ENCODE measurements at regions not wholly inside any gene's neighbourhood (a gene's known extent, or its start where the extent isn't known, plus 50 kb on each side); places are given as distances from the start of the nearest gene placed in this dataset.
A peak's percentile ranks its signal among the peaks of the same experiment; 100 is the strongest.
"Not testable (repeated sequence)": the region's sequence is repeated elsewhere in the genome, so short reads cannot be mapped to it uniquely, and the experiment has no call there.

- DNase-seq (ENCODE audit: low read depth) = not testable (repeated sequence)
Measured at GRCh38 chr1:206256935-206257334, 53.6 kb downstream of the SRGAP2 start.

GRCh38 chr1:206261473-206261872 lies 58.1 kb downstream of the SRGAP2 start:
- DNase-seq (ENCODE audit: low read depth) = not testable (repeated sequence)

DNA sequence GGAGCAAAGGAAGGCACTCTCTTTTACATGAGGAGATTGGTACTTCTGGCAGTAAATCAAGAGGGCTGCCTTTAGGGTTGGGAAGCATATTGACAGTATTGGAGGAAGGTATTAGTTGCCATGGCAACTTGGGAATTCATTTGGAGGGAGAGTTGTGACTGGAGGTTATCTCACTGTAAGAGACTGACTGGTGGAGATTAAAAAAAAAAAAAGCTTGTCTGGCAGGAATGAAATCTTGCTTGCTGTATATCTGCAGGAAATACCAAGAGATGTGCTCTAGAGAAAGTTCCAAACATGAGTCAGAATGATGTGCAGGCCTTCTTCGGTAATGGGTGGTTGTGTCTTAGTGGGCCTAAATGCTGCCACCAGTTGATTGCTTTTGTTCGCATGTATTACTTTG lies 59.1 kb downstream of the SRGAP2 start:
- DNase-seq (ENCODE audit: low read depth) = not testable (repeated sequence)

DNA sequence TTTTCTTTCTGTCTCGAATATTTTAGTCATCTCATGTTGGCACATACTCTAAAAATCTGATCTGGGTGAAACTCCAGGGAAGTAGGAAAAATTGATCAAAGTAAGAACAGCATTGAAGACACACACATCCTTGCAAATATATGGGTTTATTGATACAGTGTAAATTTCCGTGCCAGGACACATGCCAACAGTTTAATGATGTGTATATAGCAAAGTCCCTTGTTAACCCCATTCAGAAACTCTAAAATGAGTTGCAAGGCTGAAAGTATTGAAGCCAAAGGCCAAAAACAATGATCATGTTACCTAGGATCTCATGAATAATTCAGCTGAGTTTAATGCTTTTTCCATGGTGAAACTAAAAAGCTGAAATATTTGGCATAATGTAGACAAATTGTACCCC lies 61.6 kb downstream of the SRGAP2 start:
- DNase-seq (ENCODE audit: low read depth) = not testable (repeated sequence)

DNA sequence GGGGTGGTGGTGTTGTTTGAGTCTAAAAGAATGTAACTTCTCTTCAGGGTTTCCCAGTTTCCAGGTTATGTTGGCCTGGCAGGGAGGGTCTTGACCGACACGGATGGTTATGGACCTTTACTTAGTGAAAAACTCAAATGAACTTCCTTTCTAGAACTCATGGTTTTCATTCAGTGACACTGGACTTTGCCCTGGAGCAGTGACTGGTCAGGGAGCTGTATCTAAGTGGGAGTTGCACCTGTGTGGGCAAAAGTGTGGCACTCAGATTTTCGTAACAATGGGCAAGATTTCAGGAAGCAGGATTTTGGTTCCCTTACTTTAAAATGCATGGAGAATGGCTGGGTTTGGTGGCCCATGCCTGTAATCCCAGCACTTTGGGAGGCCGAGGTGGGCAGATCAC lies 67.8 kb downstream of the SRGAP2 start:
- not testable (repeated sequence) for DNase-seq (ENCODE audit: low read depth)

GRCh38 chr1:206273104-206273503 lies 69.8 kb downstream of the SRGAP2 start:
- not testable (repeated sequence) for DNase-seq (ENCODE audit: low read depth)

DNA sequence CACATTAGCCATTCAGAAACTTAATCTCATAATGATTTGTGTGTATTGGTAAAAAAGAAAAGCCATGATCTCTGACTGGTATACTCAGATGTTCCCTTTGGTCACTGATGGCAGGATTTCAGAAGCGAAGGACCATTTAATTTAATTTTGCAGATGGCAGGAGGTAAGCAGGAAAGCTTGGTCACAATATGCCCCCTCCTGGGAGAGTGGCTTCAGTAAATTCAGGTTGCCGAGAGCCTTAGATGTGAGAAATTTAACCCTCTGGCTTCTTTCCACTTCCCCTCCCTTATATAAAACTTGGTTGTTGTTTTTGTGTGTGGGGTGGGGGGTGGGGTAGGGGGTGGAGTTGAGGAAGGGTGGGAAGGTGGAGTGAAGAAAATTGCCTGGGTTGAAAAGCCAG lies 72.8 kb downstream of the SRGAP2 start:
- not testable (repeated sequence) for DNase-seq (ENCODE audit: low read depth)

- not testable (repeated sequence) for DNase-seq (ENCODE audit: low read depth)
Measured at GRCh38 chr1:206278683-206279082, 75.3 kb downstream of the SRGAP2 start.

DNA sequence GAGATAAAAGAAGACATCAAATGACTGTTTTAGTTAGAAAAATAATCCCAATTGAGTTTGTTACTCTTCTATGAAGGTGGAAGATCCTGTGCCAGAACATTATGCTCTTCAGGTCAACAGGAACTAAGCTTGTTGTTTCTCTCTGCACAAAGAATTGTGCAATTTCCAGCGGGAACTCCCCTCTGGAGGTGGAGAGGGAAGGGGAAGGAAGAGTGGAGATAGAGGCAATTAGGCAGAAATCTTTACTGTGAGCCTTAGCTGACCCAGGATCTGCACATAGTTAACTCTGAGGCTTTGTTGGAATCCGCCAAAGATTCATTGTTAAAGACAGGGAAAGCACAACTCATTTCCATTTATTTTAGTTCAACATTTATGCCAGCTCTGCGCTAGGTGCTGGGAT lies 77.3 kb downstream of the SRGAP2 start:
- not testable (repeated sequence) for DNase-seq (ENCODE audit: low read depth)

- not testable (repeated sequence) for DNase-seq (ENCODE audit: low read depth)
Measured at GRCh38 chr1:206281912-206282654, 78.7 kb downstream of the SRGAP2 start.

DNA sequence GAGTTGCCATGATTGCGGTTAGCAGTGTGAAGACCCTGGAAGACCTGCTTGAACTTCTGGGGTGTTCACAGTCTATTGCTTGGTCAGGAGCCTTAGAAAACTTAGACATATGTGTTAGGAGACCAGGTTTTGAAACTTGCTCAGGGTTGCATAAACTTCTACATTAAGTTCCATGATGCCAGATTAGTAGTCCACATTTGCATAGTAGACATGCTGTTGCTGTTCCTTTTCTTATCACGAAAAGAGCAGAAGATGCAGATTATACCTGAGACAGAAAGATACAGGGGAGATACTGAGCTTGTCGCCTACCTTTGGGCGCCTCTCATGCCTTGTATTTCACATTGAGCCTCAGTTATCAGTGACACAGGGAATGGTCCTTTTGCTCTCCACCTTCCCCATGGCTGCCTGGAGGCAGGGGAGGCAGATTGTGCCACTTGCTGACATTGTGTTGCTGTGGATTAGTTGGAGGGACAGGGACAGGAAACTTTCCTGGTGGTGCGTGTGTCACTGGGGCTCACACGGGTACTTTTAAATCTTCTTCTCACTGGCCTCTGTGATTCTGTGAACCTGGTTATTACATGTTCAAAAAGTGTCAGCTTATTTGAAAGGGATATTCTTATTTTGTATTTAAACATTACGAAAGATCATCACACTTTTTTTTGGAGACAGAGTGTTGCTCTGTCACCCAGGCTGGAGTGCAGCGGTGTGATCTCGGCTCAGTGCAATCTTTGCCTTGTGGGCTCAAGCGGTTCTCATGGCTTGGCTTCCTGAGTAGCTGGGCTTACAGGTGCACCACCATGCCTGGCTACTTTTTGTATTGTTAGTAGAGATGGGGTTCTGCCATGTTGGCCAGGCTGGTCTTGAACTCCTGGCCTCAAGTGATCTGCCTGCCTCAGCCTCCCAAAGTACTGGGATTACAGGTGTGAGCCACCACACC lies 82.0 kb downstream of the SRGAP2 start:
- not testable (repeated sequence) for DNase-seq (ENCODE audit: low read depth)

- DNase-seq (ENCODE audit: low read depth) = not testable (repeated sequence)
Measured at GRCh38 chr1:206287759-206288158, 84.4 kb downstream of the SRGAP2 start.

- DNase-seq (ENCODE audit: low read depth) = not testable (repeated sequence)
Measured at GRCh38 chr1:206288453-206288852, 85.1 kb downstream of the SRGAP2 start.

- DNase-seq (ENCODE audit: low read depth) = not testable (repeated sequence)
Measured at GRCh38 chr1:206297145-206298031, 94.0 kb downstream of the SRGAP2 start.

DNA sequence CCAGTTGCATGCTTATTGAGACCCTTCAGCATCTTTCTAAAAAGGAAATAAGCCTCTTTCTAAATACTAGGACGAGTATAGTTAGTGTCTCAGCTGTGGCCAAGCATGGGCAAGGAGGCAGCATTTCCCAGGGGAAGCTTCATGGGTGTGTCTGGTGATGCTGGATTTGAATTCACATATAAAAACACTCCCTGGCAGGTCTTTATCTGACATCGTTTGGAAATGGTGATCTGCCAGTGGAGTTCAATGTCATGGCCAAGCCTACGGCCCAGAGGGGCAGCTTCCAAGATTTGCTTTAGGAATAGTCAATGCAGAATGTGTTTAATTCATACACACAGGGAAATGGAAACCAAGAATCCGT lies 94.7 kb downstream of the SRGAP2 start:
- not testable (repeated sequence) for DNase-seq (ENCODE audit: low read depth)

DNA sequence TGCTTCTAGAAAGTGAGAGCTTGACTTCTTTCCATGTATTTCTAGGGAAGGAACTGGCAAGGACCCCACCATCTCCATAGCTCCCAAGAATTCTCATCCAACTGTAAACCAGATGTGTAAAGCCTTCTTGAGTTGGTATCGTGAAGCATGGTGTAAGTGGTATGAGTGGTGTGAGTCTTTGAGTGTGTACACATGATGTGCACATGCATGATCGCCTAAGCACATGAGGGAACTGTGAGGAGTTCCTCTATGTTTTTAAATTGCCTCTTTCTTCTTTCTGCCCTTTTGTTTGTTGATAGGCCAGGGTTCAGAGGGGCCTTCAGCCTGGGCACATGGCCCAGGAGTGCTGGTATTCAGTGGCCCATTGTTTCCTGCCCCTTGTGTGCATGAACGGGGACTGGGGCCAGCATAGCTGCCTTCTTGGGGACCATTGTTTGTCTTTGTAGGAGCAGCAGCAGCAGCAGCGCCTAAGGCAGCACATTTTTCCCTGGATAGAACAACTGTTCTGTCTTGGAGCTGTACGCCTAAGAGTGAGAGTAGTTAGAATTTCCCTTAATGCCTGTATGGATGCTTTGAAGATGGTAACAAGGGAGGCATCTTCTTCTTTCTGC lies 95.9 kb downstream of the SRGAP2 start:
- not testable (repeated sequence) for DNase-seq (ENCODE audit: low read depth)

DNA sequence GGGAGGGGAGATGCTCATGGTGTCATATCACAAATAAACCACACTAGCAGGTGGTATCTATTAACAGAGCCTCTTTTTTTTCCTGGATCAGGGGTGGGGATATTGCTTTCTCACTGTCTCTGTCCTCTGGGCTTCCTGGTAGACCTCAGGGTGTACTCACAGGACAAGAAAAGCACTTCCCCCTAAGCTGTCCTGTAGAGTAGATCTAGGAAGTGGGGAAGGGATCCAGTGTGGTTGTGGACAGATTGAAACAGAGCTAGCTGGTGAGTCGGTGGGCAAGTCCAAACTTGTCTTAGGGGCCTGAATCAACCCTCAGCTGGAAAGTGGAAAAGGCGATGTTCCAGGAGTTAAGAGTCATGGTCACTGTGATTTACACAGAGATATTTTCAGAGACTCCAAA lies 96.6 kb downstream of the SRGAP2 start:
- DNase-seq (ENCODE audit: low read depth) = not testable (repeated sequence)

DNA sequence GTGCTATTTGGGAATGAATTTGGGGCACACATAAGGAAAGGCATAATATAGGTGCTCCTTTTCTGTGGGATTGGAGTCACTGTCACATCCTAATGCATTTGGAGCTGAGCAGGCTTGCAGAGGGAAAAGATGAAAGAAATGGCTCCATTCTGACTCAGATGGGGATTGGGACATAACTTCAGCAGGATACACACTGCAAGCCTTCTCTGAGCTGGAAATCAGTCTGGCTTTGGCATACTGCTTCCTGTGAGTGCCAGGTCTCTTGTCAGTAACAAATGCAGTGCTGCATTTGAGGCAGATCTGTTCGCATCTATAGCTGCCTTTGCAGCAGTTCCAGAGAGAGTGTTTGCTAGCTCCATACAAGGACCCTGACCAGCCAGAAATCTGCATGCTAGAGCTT lies 98.7 kb downstream of the SRGAP2 start:
- not testable (repeated sequence) for DNase-seq (ENCODE audit: low read depth)

DNA sequence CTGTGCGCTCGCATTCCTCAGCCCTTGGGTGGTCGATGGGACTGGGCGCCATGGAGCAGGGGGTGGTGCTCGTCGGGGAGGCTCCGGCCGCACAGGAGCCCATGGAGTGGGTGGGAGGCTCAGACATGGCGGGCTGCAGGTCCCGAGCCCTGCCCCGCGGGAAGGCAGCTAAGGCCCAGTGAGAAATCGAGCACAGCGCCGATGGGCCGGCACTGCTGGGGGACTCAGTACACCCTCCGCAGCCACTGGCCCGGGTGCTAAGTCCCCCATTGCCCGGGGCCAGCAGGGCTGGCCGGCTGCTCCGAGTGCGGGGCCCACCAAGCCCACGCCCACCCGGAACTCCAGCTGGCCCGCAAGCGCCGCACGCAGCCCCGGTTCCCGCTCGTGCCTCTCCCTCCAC lies 104.1 kb downstream of the SRGAP2 start:
- DNase-seq (ENCODE audit: low read depth) = not testable (repeated sequence)

DNA sequence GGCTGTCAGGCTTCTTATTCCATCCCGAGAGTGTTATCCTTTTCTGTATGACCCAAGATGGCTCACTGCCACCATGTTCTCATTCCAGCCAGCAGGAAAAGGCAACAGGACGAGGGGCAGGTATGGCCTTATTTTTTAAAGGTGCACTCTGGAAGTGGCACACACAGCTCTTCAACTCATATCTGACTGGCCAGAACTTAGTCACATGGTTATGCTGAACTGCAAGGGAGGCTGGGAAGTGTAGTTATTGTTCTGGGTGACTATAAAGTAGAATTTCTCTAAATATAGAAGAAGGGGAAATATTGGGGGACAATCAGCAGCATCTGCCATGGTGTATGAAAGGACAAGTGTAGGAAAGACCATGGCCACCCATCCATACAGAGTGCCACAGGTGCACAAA lies 107.6 kb downstream of the SRGAP2 start:
- DNase-seq (ENCODE audit: low read depth) = not testable (repeated sequence)

- DNase-seq (ENCODE audit: low read depth) = peak; percentile 1
Measured at GRCh38 chr1:206311611-206312273, 108.4 kb downstream of the SRGAP2 start.
